Upper lobe of right lung (tissue), 1 donor: ENCODE measurements at regions not wholly inside any gene's neighbourhood (a gene's known extent, or its start where the extent isn't known, plus 50 kb on each side); places are given as distances from the start of the nearest gene placed in this dataset.
"Not testable (repeated sequence)": the region's sequence is repeated elsewhere in the genome, so short reads cannot be mapped to it uniquely, and the experiment has no call there.

Source experiments
- ATAC-seq: fragments of 200-7000 bp; cut with Tn5 transposase; one replicate; pipeline ENCODE4 v1.9.1; 2020; ENCODE audit warnings: mild to moderate bottlenecking, moderate library complexity
- DNase-seq: peaks from one replicate; pipeline ENCODE4 v3.0.0-alpha.2; 2020
- H3K27ac ChIP-seq: fragments of 200-600 bp; one replicate; pipeline ENCODE4 v1.8.0; 2022
- H3K27me3 ChIP-seq: fragments of 200-600 bp; one replicate; pipeline ENCODE4 v1.8.0; 2022; ENCODE audit warnings: mild to moderate bottlenecking
- H3K36me3 ChIP-seq: fragments of 200-600 bp; one replicate; pipeline ENCODE4 v1.8.0; 2022
- H3K4me1 ChIP-seq: fragments of 200-600 bp; one replicate; pipeline ENCODE4 v1.8.0; 2022
- H3K4me3 ChIP-seq: fragments of 200-600 bp; one replicate; pipeline ENCODE4 v1.8.0; 2022; ENCODE audit warnings: mild to moderate bottlenecking
- H3K9me3 ChIP-seq: fragments of 200-600 bp; one replicate; pipeline ENCODE4 v1.8.0; 2022
- CTCF ChIP-seq: fragments of 200-600 bp; IDR thresholded peaks from one replicate; pipeline ENCODE4 v1.8.0; 2022; ENCODE audit warnings: antibody characterized with exemption
- intact Hi-C: fragments of 100-400 bp; cut with DNase I; formaldehyde crosslinking; loops from one replicate; pipeline ENCODE4 v1.11.0; 2022
- donor health status: DM: no; HTN: yes; CAD: no; lungs with severe emphysema.

GRCh38 chr9:138207300-138208179 is 330.0 kb downstream of the CACNA1B start:
- H3K4me3 ChIP-seq, H3K4me1 ChIP-seq, intact Hi-C loops, H3K27me3 ChIP-seq, DNase-seq, ATAC-seq, H3K36me3 ChIP-seq, H3K9me3 ChIP-seq, H3K27ac ChIP-seq: not testable (repeated sequence)

GRCh38 chr9:138209071-138209644 is 331.6 kb downstream of the CACNA1B start:
- H3K4me3 ChIP-seq, H3K27ac ChIP-seq, ATAC-seq, intact Hi-C loops, H3K27me3 ChIP-seq, H3K36me3 ChIP-seq, DNase-seq, H3K4me1 ChIP-seq, H3K9me3 ChIP-seq: not testable (repeated sequence)

- DNase-seq, H3K36me3 ChIP-seq, H3K4me1 ChIP-seq, H3K4me3 ChIP-seq, H3K27me3 ChIP-seq, H3K27ac ChIP-seq, H3K9me3 ChIP-seq, intact Hi-C loops: not testable (repeated sequence)
- ATAC-seq, result peak; percentile 53
Measured at GRCh38 chr9:138210388-138210986, 332.9 kb downstream of the CACNA1B start.

- H3K4me1 ChIP-seq, H3K27me3 ChIP-seq, H3K27ac ChIP-seq, H3K36me3 ChIP-seq, H3K4me3 ChIP-seq, intact Hi-C loops, ATAC-seq, H3K9me3 ChIP-seq, DNase-seq: not testable (repeated sequence)
Measured at GRCh38 chr9:138211070-138211469, 333.5 kb downstream of the CACNA1B start.

GRCh38 chr9:138211544-138212219 is 334.1 kb downstream of the CACNA1B start:
- H3K4me1 ChIP-seq, H3K36me3 ChIP-seq, intact Hi-C loops, H3K27me3 ChIP-seq, H3K4me3 ChIP-seq, H3K9me3 ChIP-seq, H3K27ac ChIP-seq: not testable (repeated sequence)
- TF ChIP-seq CTCF, result peak; percentile 28
- DNase-seq (peak; percentile 69), ATAC-seq (peak; percentile 40)

- intact Hi-C loops, H3K36me3 ChIP-seq, ATAC-seq, H3K4me1 ChIP-seq, DNase-seq, H3K4me3 ChIP-seq, H3K27ac ChIP-seq, H3K27me3 ChIP-seq, H3K9me3 ChIP-seq: not testable (repeated sequence)
Measured at GRCh38 chr9:138212811-138213210, 335.2 kb downstream of the CACNA1B start.

- ATAC-seq, result peak; percentile 64
- intact Hi-C loops, DNase-seq, H3K4me1 ChIP-seq, H3K9me3 ChIP-seq, H3K4me3 ChIP-seq, H3K36me3 ChIP-seq, H3K27me3 ChIP-seq: not testable (repeated sequence)
- H3K27ac ChIP-seq, result peak overlapping the region; percentile 42
Measured at GRCh38 chr9:138213748-138214147, 336.2 kb downstream of the CACNA1B start.

GRCh38 chr9:138214548-138214947 is 337.0 kb downstream of the CACNA1B start:
- H3K36me3 ChIP-seq, H3K27me3 ChIP-seq, ATAC-seq, intact Hi-C loops, H3K4me1 ChIP-seq, H3K9me3 ChIP-seq, DNase-seq, H3K4me3 ChIP-seq: not testable (repeated sequence)
- peak overlapping the region; percentile 42 for H3K27ac ChIP-seq

GRCh38 chr9:138215588-138215987 is 338.0 kb downstream of the CACNA1B start:
- H3K27ac ChIP-seq, intact Hi-C loops, H3K9me3 ChIP-seq, H3K4me1 ChIP-seq, H3K27me3 ChIP-seq, H3K36me3 ChIP-seq, DNase-seq, H3K4me3 ChIP-seq: not testable (repeated sequence)
- ATAC-seq, result peak; percentile 36

- peak; percentile 1 for ATAC-seq
- H3K9me3 ChIP-seq, H3K4me3 ChIP-seq, H3K36me3 ChIP-seq, H3K27ac ChIP-seq, H3K4me1 ChIP-seq, H3K27me3 ChIP-seq, intact Hi-C loops: not testable (repeated sequence)
- DNase-seq, result peak; percentile 66
Measured at GRCh38 chr9:138216817-138217216, 339.2 kb downstream of the CACNA1B start.

- H3K36me3 ChIP-seq, H3K4me1 ChIP-seq, intact Hi-C loops, H3K27me3 ChIP-seq, H3K9me3 ChIP-seq: not testable (repeated sequence)
- ATAC-seq (peak; percentile 56), DNase-seq (peak; percentile 73)
- H3K4me3 ChIP-seq, result peak overlapping the region; percentile 19
- H3K27ac ChIP-seq, result peak overlapping the region; percentile 60
Measured at GRCh38 chr9:138217284-138217850, 339.8 kb downstream of the CACNA1B start.

- intact Hi-C loops, H3K27me3 ChIP-seq, H3K4me1 ChIP-seq, H3K9me3 ChIP-seq, H3K27ac ChIP-seq, H3K36me3 ChIP-seq, ATAC-seq, H3K4me3 ChIP-seq: not testable (repeated sequence)
- DNase-seq, result peak; percentile 59
Measured at GRCh38 chr9:138219249-138219648, 341.7 kb downstream of the CACNA1B start.
